SK-N-MC (cell line): ENCODE measurements at regions not wholly inside any gene's neighbourhood (a gene's known extent, or its start where the extent isn't known, plus 50 kb on each side); places are given as distances from the start of the nearest gene placed in this dataset.

Source experiments
- EZH2 ChIP-seq: fragments of 200-600 bp; sonication (generic); IDR thresholded peaks from one replicate; pipeline ENCODE4 v1.6.1; 2017; ENCODE audit warnings: antibody characterized with exemption
- FOXP2 ChIP-seq: optimal IDR thresholded peaks from 2 replicates; pipeline ENCODE3; 2011; ENCODE audit warnings: mild to moderate bottlenecking, moderate library complexity; ENCODE audit not compliant: insufficient read depth; ENCODE audit errors: extremely low read length, control extremely low read depth
- POLR2AphosphoS5 ChIP-seq: IDR thresholded peaks from 2 replicates; pipeline ENCODE4 v1.6.1; 2012; ENCODE audit warnings: mild to moderate bottlenecking, low read depth, low read length, borderline replicate concordance

DNA sequence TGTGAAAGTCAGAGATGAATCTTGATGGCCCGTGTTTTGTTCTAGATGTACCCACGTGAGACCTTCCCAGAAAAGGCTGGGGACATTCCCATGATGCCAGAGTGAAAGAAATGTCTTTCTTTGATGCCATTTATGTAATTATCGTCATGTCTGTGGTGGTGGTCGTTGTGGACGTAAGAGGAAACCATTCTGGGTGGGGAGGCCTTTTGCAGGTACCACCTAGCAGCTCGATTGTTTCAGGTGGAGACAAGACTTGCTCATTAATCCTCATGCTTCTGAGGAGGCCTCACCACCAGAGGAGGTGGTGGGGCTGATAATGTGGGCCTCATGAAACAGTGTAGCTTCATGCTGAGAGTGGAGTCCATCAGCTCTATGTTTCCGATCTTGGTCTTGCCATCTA lies 58.1 kb upstream of the USP3 start:
- no peak for TF ChIP-seq EZH2
- TF ChIP-seq POLR2AphosphoS5 = no peak
- no peak for TF ChIP-seq FOXP2
